SHP77 treated with DMSO at 0.1 percent for 48 hours (cell line): ENCODE measurements at regions not wholly inside any gene's neighbourhood (a gene's known extent, or its start where the extent isn't known, plus 50 kb on each side); places are given as distances from the start of the nearest gene placed in this dataset.
"Not testable (repeated sequence)": the region's sequence is repeated elsewhere in the genome, so short reads cannot be mapped to it uniquely, and the experiment has no call there.

Experiments
- DNase-seq: peaks from one replicate; lab custom pipeline; 2025; lab: John Stamatoyannopoulos, UW

GRCh38 chr17:77821114-77821513, 137.4 kb upstream of the TNRC6C start:
- DNase-seq, result no peak

GRCh38 chr17:77822302-77823030, 136.0 kb upstream of the TNRC6C start:
- no peak for DNase-seq

- DNase-seq, result no peak
Measured at GRCh38 chr17:77824102-77824779, 134.3 kb upstream of the TNRC6C start.

- DNase-seq, result no peak
Measured at GRCh38 chr17:77824780-77825280, 133.7 kb upstream of the TNRC6C start.

DNA sequence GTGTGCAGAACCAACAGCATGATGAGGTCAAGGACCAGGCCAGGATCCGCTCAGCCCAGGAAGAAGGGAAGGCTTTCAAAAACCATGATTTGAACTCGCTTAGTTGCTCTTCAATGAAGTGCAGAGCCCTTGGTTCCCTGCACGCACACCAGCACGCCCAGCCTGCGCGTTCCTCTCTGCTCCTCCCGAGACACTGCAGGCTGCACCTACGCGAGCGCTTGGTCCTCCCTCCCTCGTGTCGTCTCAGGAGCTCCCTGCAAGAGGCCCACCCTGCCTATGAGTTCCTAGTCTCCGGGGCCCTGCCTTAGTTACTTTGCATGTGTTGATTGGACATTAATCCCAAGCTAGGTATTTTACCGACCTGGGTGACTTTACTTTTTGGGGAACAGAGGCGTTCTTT, 132.9 kb upstream of the TNRC6C start:
- DNase-seq, result no peak

GRCh38 chr17:77826132-77826873, 132.2 kb upstream of the TNRC6C start:
- DNase-seq, result no peak

DNA sequence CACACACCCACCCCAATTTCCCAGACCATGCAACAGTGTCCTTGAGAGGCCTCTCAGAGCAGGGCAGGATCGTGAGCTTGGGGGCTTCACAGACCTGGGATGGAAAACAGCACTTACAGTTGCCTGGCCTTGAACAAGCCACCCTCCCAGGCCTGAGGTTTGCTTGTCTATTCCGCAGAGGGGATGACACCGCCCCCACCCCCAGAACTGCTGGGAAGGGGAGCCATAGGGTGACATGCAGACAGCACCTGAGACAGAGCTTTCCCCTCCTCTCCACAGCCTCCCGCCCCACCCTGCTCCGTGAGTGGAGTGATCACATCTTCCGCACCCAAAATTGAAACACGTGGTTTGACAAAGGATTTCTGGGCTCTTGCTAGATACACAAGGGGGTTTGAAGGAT, 131.5 kb upstream of the TNRC6C start:
- DNase-seq, result no peak

- no peak for DNase-seq
Measured at GRCh38 chr17:77827511-77827910, 131.0 kb upstream of the TNRC6C start.

- DNase-seq, result no peak
Measured at GRCh38 chr17:77828749-77829539, 129.6 kb upstream of the TNRC6C start.

DNA sequence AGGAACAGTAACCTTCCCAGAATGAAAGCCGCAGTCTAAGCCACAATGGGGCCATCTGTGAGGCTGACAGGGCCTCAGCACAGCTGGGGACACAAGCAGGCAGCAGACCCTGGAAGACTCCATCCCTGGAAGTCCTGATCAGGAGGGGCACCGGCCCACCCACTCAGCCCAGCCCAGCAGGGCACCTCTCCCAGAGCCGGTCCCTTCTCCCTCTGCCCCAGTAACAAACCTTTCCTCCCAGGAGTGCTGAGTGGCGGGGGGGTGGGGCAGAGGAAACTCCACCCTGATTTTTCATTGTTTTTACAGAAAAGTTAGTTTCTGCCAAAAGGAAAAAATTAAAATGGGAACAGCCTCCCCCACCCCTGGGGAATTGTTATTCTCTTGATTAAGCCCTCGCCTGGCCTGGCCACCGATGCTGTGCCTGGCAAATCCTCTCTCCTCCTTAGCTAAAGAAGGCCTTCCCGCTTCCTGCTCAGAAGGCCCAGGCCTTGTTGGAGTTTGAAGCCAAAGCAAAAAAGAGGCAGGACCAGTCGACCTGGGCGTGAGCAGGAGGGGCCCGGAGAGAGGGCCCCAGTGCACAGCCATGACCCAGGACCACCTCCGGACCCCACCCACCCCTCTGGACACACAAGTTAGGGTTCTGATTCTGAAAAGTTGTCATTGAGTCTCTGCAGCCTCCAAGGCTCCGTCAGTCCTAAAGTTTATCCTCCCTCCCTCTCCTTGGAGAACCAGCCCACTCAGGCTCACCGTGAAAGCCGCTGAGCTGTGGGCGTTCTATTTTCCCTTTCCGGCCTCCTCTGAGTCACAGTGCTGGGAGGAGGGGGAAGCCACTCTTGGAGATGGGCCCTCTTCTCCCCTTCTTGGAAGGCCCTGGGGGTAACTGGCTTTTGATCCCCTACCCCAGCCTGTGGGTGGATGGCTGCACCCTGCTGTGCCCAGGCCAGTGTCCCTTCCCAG, 128.4 kb upstream of the TNRC6C start:
- DNase-seq, result no peak

DNA sequence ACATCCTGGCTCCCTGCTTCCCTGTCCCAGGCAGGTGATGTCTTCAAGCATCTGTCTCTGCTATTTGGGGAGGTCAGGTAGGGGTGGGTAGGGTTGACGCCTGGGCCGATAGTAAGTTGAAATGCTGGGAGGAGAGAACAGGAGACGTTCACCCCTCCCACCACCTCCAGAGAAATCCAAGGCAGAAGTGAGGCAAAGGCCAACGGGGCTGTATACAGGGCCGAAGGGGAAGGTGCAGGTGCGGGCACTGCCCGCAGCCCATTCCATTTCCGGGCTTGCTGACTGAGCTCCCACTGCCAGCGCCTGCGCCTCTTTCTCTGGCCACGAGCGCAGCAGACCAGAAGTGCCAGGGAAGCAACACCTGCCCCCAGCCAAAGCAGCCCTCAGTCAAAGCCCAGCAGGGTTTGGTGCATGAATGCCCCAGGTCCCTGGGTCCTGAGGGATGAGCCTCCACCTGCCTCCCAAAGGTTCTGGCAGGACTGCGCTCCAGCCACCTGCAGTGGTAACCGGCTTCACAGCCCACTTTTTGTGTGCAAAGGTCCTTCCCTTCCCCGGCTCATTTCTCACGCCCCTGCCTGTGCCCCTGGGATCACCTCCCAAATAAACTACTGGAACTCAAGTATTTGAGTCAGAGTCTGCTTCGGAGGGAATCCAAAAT, 127.6 kb upstream of the TNRC6C start:
- DNase-seq, result no peak

- DNase-seq, result no peak
Measured at GRCh38 chr17:77831474-77832179, 126.9 kb upstream of the TNRC6C start.

GRCh38 chr17:77832180-77832560, 126.3 kb upstream of the TNRC6C start:
- no peak for DNase-seq

DNA sequence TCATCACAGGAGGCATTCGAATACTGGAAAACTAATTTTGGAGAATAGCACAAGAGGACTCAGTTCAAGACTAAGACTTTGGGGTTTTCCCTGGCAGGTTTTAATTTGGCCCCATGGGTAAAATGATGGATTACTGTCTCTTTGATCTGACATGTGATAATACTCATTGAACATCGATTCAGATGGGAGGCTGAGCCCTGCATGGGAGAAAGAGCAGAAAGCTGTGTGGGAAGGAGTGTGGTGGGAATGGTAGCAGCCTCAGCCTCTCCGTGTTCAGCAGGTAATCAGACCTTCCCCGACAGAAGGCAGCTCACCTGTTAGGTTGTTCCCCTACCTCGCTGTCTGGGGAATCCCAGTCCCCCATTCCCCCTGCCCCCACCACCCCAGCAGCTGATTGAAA, 124.7 kb upstream of the TNRC6C start:
- DNase-seq, result no peak

DNA sequence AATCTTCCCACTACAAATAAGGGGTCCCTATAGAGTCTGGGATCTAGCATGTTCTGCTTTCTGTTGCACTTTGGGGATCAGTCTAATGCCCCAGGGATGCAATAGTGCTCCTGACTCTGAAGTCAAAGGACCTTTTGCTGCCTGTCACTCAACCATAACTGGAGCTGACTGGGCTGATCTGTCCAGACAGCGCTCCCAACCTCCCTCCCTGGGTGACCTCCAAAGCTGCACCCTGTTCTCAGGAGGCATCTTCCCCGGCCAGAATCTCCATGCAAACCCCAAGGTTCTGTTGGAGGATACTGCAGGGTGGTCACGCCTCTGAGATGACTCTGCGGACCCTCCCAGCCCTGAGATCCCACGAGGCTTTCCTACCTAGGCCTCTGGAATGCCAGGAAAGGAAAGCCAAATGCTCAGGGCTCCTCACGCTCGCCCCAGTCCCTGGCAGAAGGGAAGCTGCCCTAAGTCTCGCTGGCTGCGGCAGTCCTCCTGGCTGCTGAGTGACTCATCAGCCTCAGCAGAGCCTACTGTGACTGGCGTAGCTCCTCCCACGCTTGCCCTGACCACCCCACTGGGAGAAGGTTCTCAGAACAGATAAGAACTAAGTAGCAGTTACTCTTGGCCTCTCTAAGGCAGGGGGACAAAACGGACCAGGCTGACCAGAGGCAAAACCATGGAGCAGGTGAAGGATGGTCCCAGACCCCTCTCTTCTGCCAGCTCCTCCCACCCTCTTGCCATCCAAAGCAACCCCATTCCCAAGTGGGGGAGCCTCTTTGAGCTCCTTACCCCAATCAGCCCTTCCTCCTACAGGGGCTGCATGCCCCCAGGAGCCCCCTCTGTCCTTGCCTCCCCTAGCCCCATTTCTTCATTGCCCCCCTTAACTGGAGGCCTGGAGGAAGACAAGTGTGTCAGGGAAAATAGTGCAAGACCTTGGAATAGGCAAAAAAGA, 124.1 kb upstream of the TNRC6C start:
- no peak for DNase-seq

GRCh38 chr17:77836557-77837041, 121.9 kb upstream of the TNRC6C start:
- no peak for DNase-seq

GRCh38 chr17:77837072-77837471, 121.4 kb upstream of the TNRC6C start:
- not testable (repeated sequence) for DNase-seq

- no peak for DNase-seq
Measured at GRCh38 chr17:77837917-77838316, 120.6 kb upstream of the TNRC6C start.
